ENCODE measurements at regions not wholly inside any gene's neighbourhood (a gene's known extent, or its start where the extent isn't known, plus 50 kb on each side); places are given as distances from the start of the nearest gene placed in this dataset.

- peaks cover 3 to 11% (median 11%) of the 10 kb centered on the region in 3 donors for H3K9me3 ChIP-seq (ENCODE audit: control extremely low read depth in 1 of 3, control insufficient read depth in 2 of 3, insufficient read depth in 1 of 3, low read length in 2 of 3)
- intact Hi-C loops (cut with micrococcal nuclease) = loop anchor here (2.0 kb wide), 1 partner anchor 449 kb away; no protein-coding TSS in a partner anchor
- no peaks in the 10 kb centered on the region for H3K27me3 ChIP-seq (replicated peaks in 1 of 4; ENCODE audit: control extremely low read depth in 1 of 4, control insufficient read depth in 3 of 4, insufficient read depth in 4 of 4, low read length in 3 of 4)
- H3K36me3 ChIP-seq (replicated peaks in 1 of 2; ENCODE audit: control extremely low read depth in 1 of 2, control insufficient read depth in 1 of 2, extremely low read depth in 1 of 2, insufficient read depth in 2 of 2, low read length in 1 of 2) = no peaks in the 10 kb centered on the region
- no peak overlapping the region for H2AFZ ChIP-seq (ENCODE audit: insufficient read depth, low read depth, low read length, poor library complexity, severe bottlenecking)
- H3K79me2 ChIP-seq (ENCODE audit: control insufficient read depth, insufficient read depth, low read length) = no peaks in the 10 kb centered on the region
- no peak overlapping the region for H3K27ac ChIP-seq (ENCODE audit: low read length in 2 of 2)
- H3K9ac ChIP-seq (ENCODE audit: low read length) = no peak overlapping the region
- H3K9me3 Mint-ChIP-seq (ENCODE audit: insufficient read depth) = no peaks in the 10 kb centered on the region
- H3K27me3 Mint-ChIP-seq = peaks cover 7% of the 10 kb centered on the region
- no peaks in the 10 kb centered on the region for H3K4me1 ChIP-seq (ENCODE audit: control insufficient read depth in 2 of 2, insufficient read depth in 2 of 2, low read length in 2 of 2)
- no peak for DNase-seq
- no peak overlapping the region for H3K4me3 ChIP-seq (ENCODE audit: control extremely low read depth in 1 of 5, extremely low read depth in 1 of 5, insufficient read depth in 1 of 5, low read depth in 2 of 5, low read length in 4 of 5)
- no peak overlapping the region for H3K4me3 Mint-ChIP-seq
- no peak overlapping the region for H3K27ac Mint-ChIP-seq
- no peaks in the 10 kb centered on the region for H4K20me1 ChIP-seq (ENCODE audit: control insufficient read depth, insufficient read depth, low read length, poor library complexity, severe bottlenecking)
- H3K4me1 Mint-ChIP-seq = no peaks in the 10 kb centered on the region
- ChIA-PET POLR2A (no interaction called here), CTCF (interaction anchor here (0.7 to 7.1 kb wide), 9 partner anchors 9 to 449 kb away, joined by 3 to 89 read pairs (median 3); no protein-coding TSS in a partner anchor)
- no CpG with 5 or more reads among the region's 3 CpGs for WGBS (ENCODE audit: insufficient coverage)
- no peak overlapping the region for H3K4me2 ChIP-seq (replicated peaks; ENCODE audit: low read depth, low read length, poor library complexity, severe bottlenecking)
- no peak for ATAC-seq (ENCODE audit: low read depth)
- TF ChIP-seq CTCF (IDR thresholded peaks at IDR 0.05) (no peak), EZH2 (IDR thresholded peaks at IDR 0.05; ENCODE audit: borderline replicate concordance, insufficient read depth, low read depth, low read length, poor library complexity, severe bottlenecking) (no peak)
Observed at GRCh38 chr6:137659871-137660270, 165.7 kb upstream of the OLIG3 start.

- no peak overlapping the region for H3K4me2 ChIP-seq (replicated peaks; ENCODE audit: low read depth, low read length, poor library complexity, severe bottlenecking)
- intact Hi-C loops (cut with micrococcal nuclease) = loop anchor here (2.0 kb wide), 1 partner anchor 448 kb away; no protein-coding TSS in a partner anchor
- Mint-ChIP-seq H3K27ac (no peak overlapping the region), H3K4me3 (no peak overlapping the region), H3K4me1 (no peaks in the 10 kb centered on the region), H3K27me3 (peaks cover 7% of the 10 kb centered on the region), H3K9me3 (ENCODE audit: insufficient read depth) (no peaks in the 10 kb centered on the region)
- POLR2A ChIA-PET = no interaction called here
- no peak overlapping the region for H3K9ac ChIP-seq (ENCODE audit: low read length)
- H3K4me3 ChIP-seq (ENCODE audit: control extremely low read depth in 1 of 5, extremely low read depth in 1 of 5, insufficient read depth in 1 of 5, low read depth in 2 of 5, low read length in 4 of 5) = no peak overlapping the region
- no CpG with 5 or more reads among the region's 1 CpG for WGBS (ENCODE audit: insufficient coverage)
- H4K20me1 ChIP-seq (ENCODE audit: control insufficient read depth, insufficient read depth, low read length, poor library complexity, severe bottlenecking) = no peaks in the 10 kb centered on the region
- no peaks in the 10 kb centered on the region for H3K36me3 ChIP-seq (replicated peaks in 1 of 2; ENCODE audit: control extremely low read depth in 1 of 2, control insufficient read depth in 1 of 2, extremely low read depth in 1 of 2, insufficient read depth in 2 of 2, low read length in 1 of 2)
- H3K27ac ChIP-seq (ENCODE audit: low read length in 2 of 2) = no peak overlapping the region
- no peak overlapping the region for H2AFZ ChIP-seq (ENCODE audit: insufficient read depth, low read depth, low read length, poor library complexity, severe bottlenecking)
- DNase-seq (no peak), ATAC-seq (ENCODE audit: low read depth) (no peak)
- H3K9me3 ChIP-seq (ENCODE audit: control extremely low read depth in 1 of 3, control insufficient read depth in 2 of 3, insufficient read depth in 1 of 3, low read length in 2 of 3) = peaks cover 3 to 11% (median 6%) of the 10 kb centered on the region in 3 donors
- H3K4me1 ChIP-seq (ENCODE audit: control insufficient read depth in 2 of 2, insufficient read depth in 2 of 2, low read length in 2 of 2) = no peaks in the 10 kb centered on the region
- TF ChIP-seq EZH2 (IDR thresholded peaks at IDR 0.05; ENCODE audit: borderline replicate concordance, insufficient read depth, low read depth, low read length, poor library complexity, severe bottlenecking) (no peak), CTCF (IDR thresholded peaks at IDR 0.05) (no peak)
- CTCF ChIA-PET = interaction anchor here (1.6 to 7.1 kb wide), 3 partner anchors 9 to 344 kb away, joined by 3 to 89 read pairs (median 10); no protein-coding TSS in a partner anchor
- H3K79me2 ChIP-seq (ENCODE audit: control insufficient read depth, insufficient read depth, low read length) = no peaks in the 10 kb centered on the region
- H3K27me3 ChIP-seq (replicated peaks in 1 of 4; ENCODE audit: control extremely low read depth in 1 of 4, control insufficient read depth in 3 of 4, insufficient read depth in 4 of 4, low read length in 3 of 4) = no peaks in the 10 kb centered on the region
Observed at GRCh38 chr6:137660296-137660731, 166.1 kb upstream of the OLIG3 start.
